Activated CD8-positive, alpha-beta T cell treated with anti-CD3 and anti-CD28 coated beads for 36 hours (primary cell): ENCODE measurements at regions not wholly inside any gene's neighbourhood (a gene's known extent, or its start where the extent isn't known, plus 50 kb on each side); places are given as distances from the start of the nearest gene placed in this dataset.

ENCODE experiments used
- ATAC-seq: fragments of 200-7000 bp; cut with Tn5 transposase; one replicate; pipeline ENCODE4 v1.10.0; 2021; ENCODE audit warnings: mild to moderate bottlenecking, moderate library complexity
- CTCF ChIA-PET: fragments of 350-600 bp; sonication (Branson Sonifier 250); formaldehyde crosslinking; loops from one replicate; lab custom pipeline; 2021; ENCODE audit warnings: antibody characterized with exemption; lab: Charles Lee
- POLR2A ChIA-PET: fragments of 350-600 bp; sonication (Branson Sonifier 250); formaldehyde crosslinking; loops from one replicate; lab custom pipeline; 2021; ENCODE audit warnings: antibody characterized with exemption; lab: Charles Lee
- DNase-seq: peaks from one replicate; pipeline ENCODE4 v3.0.0-alpha.2; 2020
- H3K27ac Mint-ChIP-seq: one replicate; pipeline ENCODE4 v1.8.0; 2021; ENCODE audit warnings: mild to moderate bottlenecking, mixed read lengths
- H3K27me3 Mint-ChIP-seq: one replicate; pipeline ENCODE4 v1.8.0; 2021; ENCODE audit warnings: mixed read lengths
- H3K36me3 Mint-ChIP-seq: one replicate; pipeline ENCODE4 v1.8.0; 2021; ENCODE audit warnings: low read depth, mixed read lengths
- H3K4me1 Mint-ChIP-seq: one replicate; pipeline ENCODE4 v1.8.0; 2021; ENCODE audit warnings: low read depth, mixed read lengths
- H3K4me3 Mint-ChIP-seq: one replicate; pipeline ENCODE4 v1.8.0; 2021; ENCODE audit warnings: mild to moderate bottlenecking, moderate library complexity, mixed read lengths
- H3K9me3 Mint-ChIP-seq: one replicate; pipeline ENCODE4 v1.8.0; 2021; ENCODE audit warnings: mixed read lengths
- CTCF ChIP-seq: fragments of 200-600 bp; IDR thresholded peaks from one replicate; pipeline ENCODE4 v1.8.0; 2022; ENCODE audit warnings: antibody characterized with exemption, mild to moderate bottlenecking
- intact Hi-C: fragments of 100-400 bp; cut with micrococcal nuclease; formaldehyde crosslinking; loops from one replicate; pipeline ENCODE4 v1.10.0; 2022

GRCh38 chr14:83706231-83706954 lies 1823.6 kb upstream of the FLRT2 start:
- Mint-ChIP-seq H3K27me3 (no peaks in the 10 kb centered on the region), H3K4me1 (no peaks in the 10 kb centered on the region), H3K9me3 (peaks cover 5% of the 10 kb centered on the region), H3K4me3 (no peak overlapping the region), H3K36me3 (no peaks in the 10 kb centered on the region), H3K27ac (no peak overlapping the region)
- ATAC-seq: no peak
- ChIA-PET CTCF (no interaction called here), POLR2A (no interaction called here)
- DNase-seq: no peak
- no peak for TF ChIP-seq CTCF
- intact Hi-C loops: no loop called here

- Mint-ChIP-seq H3K4me1 (no peaks in the 10 kb centered on the region), H3K4me3 (no peak overlapping the region), H3K36me3 (no peaks in the 10 kb centered on the region), H3K9me3 (peaks cover 5% of the 10 kb centered on the region), H3K27me3 (no peaks in the 10 kb centered on the region), H3K27ac (no peak overlapping the region)
- DNase-seq (no peak), ATAC-seq (no peak)
- no peak for TF ChIP-seq CTCF
- CTCF ChIA-PET: no interaction called here
- intact Hi-C loops: no loop called here
- POLR2A ChIA-PET: no interaction called here
Observed at GRCh38 chr14:83707056-83707455, 1822.9 kb upstream of the FLRT2 start.

GRCh38 chr14:83709116-83709515 lies 1820.8 kb upstream of the FLRT2 start:
- ATAC-seq (no peak), DNase-seq (no peak)
- ChIA-PET POLR2A (no interaction called here), CTCF (no interaction called here)
- H3K36me3 Mint-ChIP-seq: no peaks in the 10 kb centered on the region
- no peaks in the 10 kb centered on the region for H3K27me3 Mint-ChIP-seq
- TF ChIP-seq CTCF: no peak
- no peak overlapping the region for H3K4me3 Mint-ChIP-seq
- peaks cover 6% of the 10 kb centered on the region for H3K9me3 Mint-ChIP-seq
- no peak overlapping the region for H3K27ac Mint-ChIP-seq
- intact Hi-C loops: no loop called here
- H3K4me1 Mint-ChIP-seq: no peaks in the 10 kb centered on the region

- TF ChIP-seq CTCF: no peak
- no peaks in the 10 kb centered on the region for H3K4me1 Mint-ChIP-seq
- intact Hi-C loops: no loop called here
- H3K9me3 Mint-ChIP-seq: peaks cover 8% of the 10 kb centered on the region
- H3K36me3 Mint-ChIP-seq: no peaks in the 10 kb centered on the region
- H3K27ac Mint-ChIP-seq: no peak overlapping the region
- CTCF ChIA-PET: no interaction called here
- H3K27me3 Mint-ChIP-seq: no peaks in the 10 kb centered on the region
- POLR2A ChIA-PET: no interaction called here
- H3K4me3 Mint-ChIP-seq: no peak overlapping the region
- ATAC-seq (no peak), DNase-seq (no peak)
Observed at GRCh38 chr14:83711046-83711445, 1818.9 kb upstream of the FLRT2 start.

GRCh38 chr14:83712418-83713129 lies 1817.4 kb upstream of the FLRT2 start:
- no peak for TF ChIP-seq CTCF
- H3K9me3 Mint-ChIP-seq: peaks cover 10% of the 10 kb centered on the region
- DNase-seq (no peak), ATAC-seq (no peak)
- H3K27ac Mint-ChIP-seq: no peak overlapping the region
- H3K27me3 Mint-ChIP-seq: no peaks in the 10 kb centered on the region
- no peaks in the 10 kb centered on the region for H3K36me3 Mint-ChIP-seq
- no peaks in the 10 kb centered on the region for H3K4me1 Mint-ChIP-seq
- ChIA-PET CTCF (no interaction called here), POLR2A (no interaction called here)
- no peak overlapping the region for H3K4me3 Mint-ChIP-seq
- intact Hi-C loops: no loop called here
